PFSK-1 (cell line): ENCODE measurements at regions not wholly inside any gene's neighbourhood (a gene's known extent, or its start where the extent isn't known, plus 50 kb on each side); places are given as distances from the start of the nearest gene placed in this dataset.

Experiments used
- FOXP2 ChIP-seq: optimal IDR thresholded peaks from 2 replicates; pipeline ENCODE3; 2011; ENCODE audit warnings: borderline replicate concordance, control low read depth, inconsistent platforms; ENCODE audit not compliant: insufficient read depth; ENCODE audit errors: extremely low read length, extremely low read depth
- POLR2AphosphoS5 ChIP-seq: IDR thresholded peaks from 2 replicates; pipeline ENCODE4 v1.6.1; 2012; ENCODE audit warnings: low read depth, mild to moderate bottlenecking, control low read depth, low read length, moderate library complexity
- REST ChIP-seq, 2 experiments: IDR thresholded peaks; 2 replicates each; pipeline versions ENCODE4 v1.6.1 to v1.8.0; 2011 to 2012; ENCODE audit warnings: low read depth in 2 of 2, low read length in 2 of 2, control low read depth in 1 of 2, inconsistent platforms in 1 of 2, mild to moderate bottlenecking in 1 of 2, moderate library complexity in 1 of 2; ENCODE audit not compliant: insufficient read depth in 1 of 2
- SIN3A ChIP-seq: IDR thresholded peaks from 2 replicates; pipeline ENCODE4 v1.6.1; 2012; ENCODE audit warnings: mild to moderate bottlenecking, low read length, moderate library complexity, borderline replicate concordance; ENCODE audit not compliant: insufficient read depth
- TAF1 ChIP-seq: IDR thresholded peaks from 2 replicates; pipeline ENCODE4 v1.6.1; 2012; ENCODE audit warnings: low read length, control low read depth, borderline replicate concordance; ENCODE audit not compliant: insufficient read depth

GRCh38 chr13:103224804-103225203, 158.6 kb upstream of the SLC10A2 start:
- TF ChIP-seq POLR2AphosphoS5 (no peak), REST (IDR thresholded peaks at IDR 0.05; ENCODE audit: insufficient read depth in 1 of 2, low read depth in 2 of 2, low read length in 2 of 2) (no peak), TAF1 (no peak), SIN3A (no peak), FOXP2 (no peak)
